Upper lobe of left lung (tissue), 6 donors: ENCODE measurements at regions not wholly inside any gene's neighbourhood (a gene's known extent, or its start where the extent isn't known, plus 50 kb on each side); places are given as distances from the start of the nearest gene placed in this dataset.

Experiments used
- ATAC-seq, 2 donors: fragments of 200-7000 bp; cut with Tn5 transposase; one replicate each; pipeline ENCODE4 v1.9.1; 2022; ENCODE audit warnings: mild to moderate bottlenecking in 2 of 2, moderate library complexity in 2 of 2; ENCODE audit not compliant: low FRiP score in 2 of 2
- DNase-seq, 2 donors: peaks; one replicate each; pipeline ENCODE4 v3.0.0-alpha.2; 2019 to 2020
- H3K27ac ChIP-seq, 4 donors: fragments of 200-600 bp; sonication (generic); one replicate each; pipeline ENCODE4 v1.5.1; 2016 to 2019
- H3K27me3 ChIP-seq, 4 donors: fragments of 200-600 bp; sonication (generic); one replicate each; pipeline ENCODE4 v1.5.1; 2017 to 2019
- H3K36me3 ChIP-seq, 4 donors: fragments of 200-600 bp; sonication (generic); one replicate each; pipeline ENCODE4 v1.5.1; 2016 to 2019
- H3K4me1 ChIP-seq, 4 donors: fragments of 200-600 bp; sonication (generic); one replicate each; pipeline ENCODE4 v1.5.1; 2018 to 2019
- H3K4me3 ChIP-seq, 4 donors: fragments of 200-600 bp; sonication (generic); one replicate each; pipeline ENCODE4 v1.5.1; 2017 to 2019; ENCODE audit warnings: mild to moderate bottlenecking in 2 of 4, moderate library complexity in 1 of 4
- H3K9me3 ChIP-seq, 4 donors: fragments of 200-600 bp; sonication (generic); one replicate each; pipeline ENCODE4 v1.5.1; 2018 to 2019
- CTCF ChIP-seq, 6 experiments: fragments of 450-650 bp in 4 of 6; fragments of 200-600 bp in 2 of 6; sonication (generic) in 2 of 6; IDR thresholded peaks; one replicate each; pipeline ENCODE4 v1.5.1; 2016 to 2019; ENCODE audit warnings: antibody characterized with exemption in 6 of 6
- EP300 ChIP-seq, 4 donors: sonication (generic); formaldehyde crosslinking; IDR thresholded peaks; one replicate each; pipeline ENCODE4 v1.5.1; 2017; ENCODE audit warnings: antibody characterized with exemption in 4 of 4, control low read depth in 2 of 4
- POLR2A ChIP-seq, 4 donors: fragments of 450-650 bp; IDR thresholded peaks; one replicate each; pipeline ENCODE4 v1.5.1; 2016 to 2017; ENCODE audit warnings: antibody characterized with exemption in 4 of 4, mild to moderate bottlenecking in 2 of 4
- POLR2AphosphoS5 ChIP-seq, 2 donors: sonication (generic); formaldehyde crosslinking; IDR thresholded peaks; one replicate each; pipeline ENCODE4 v1.5.1; 2017; ENCODE audit warnings: antibody characterized with exemption in 2 of 2
- WGBS, 2 donors: methylation state at CpG; one replicate each; pipeline ENCODE4 v1.1.5; 2017 to 2018; 5-methylcytosine and 5-hydroxymethylcytosine counted together
- donor health status: DM: no; HTN: no; CAD: no; lungs with moderate emphysema.
- donor health status: DM: no; HTN: yes; CAD: no; lungs with severe emphysema.

DNA sequence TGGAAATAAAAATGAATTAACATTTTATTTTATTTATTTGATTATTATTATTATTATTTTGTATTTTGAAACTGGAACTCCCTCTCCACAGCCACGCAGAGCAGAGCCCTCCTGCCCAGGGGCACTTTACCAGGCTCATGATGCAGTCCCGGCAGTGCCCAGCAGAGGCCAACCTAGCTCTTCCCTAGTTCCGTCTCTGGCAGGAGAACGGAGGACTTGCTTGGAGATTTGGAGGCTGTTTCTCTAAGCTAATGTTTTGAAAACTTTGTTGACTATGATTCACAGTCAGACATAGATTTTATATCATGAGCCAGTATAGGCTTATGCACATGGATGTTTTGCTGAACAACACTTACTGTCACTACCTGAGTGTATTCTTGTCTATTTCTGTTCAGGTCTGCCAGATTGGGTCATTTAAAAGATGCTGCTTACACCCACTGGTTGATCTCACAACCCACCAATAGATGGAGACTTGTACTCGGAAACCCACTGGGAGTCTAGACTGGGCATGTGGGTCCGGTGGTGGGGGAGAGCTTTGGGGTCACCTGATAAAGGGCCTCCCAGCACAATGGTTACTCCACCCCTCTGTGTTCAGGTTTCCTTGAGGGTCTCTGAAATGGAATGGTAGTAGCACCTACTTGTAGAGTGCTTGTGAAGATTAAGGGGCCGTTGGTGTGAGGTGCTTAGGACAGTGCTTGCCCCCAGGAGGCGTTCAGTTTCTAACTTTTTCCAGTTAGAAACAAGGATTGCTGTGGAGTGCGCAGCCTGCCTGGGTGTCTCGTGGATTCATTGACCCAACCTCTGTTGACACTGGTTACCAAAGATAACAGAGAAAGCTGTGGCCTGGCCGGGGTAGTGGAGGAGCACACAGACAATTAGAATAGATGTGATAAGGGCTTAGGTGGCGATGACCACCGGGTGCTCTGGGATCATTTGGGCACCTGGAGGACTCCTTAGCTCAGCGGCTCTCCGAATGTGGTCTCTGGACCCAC, 177.3 kb downstream of the HAUS1 start:
- H3K9me3 ChIP-seq = no peaks in the 10 kb centered on the region
- WGBS, 2 donors = 60% methylated on average over 14 to 15 of the region's 15 CpGs
- no peaks in the 10 kb centered on the region for H3K4me1 ChIP-seq
- H3K27ac ChIP-seq = no peak overlapping the region
- TF ChIP-seq CTCF (IDR thresholded peaks at IDR 0.05) = peak; percentile 67 to 94 (median 82)
- TF ChIP-seq EP300 (IDR thresholded peaks at IDR 0.05) = no peak
- TF ChIP-seq POLR2A (IDR thresholded peaks at IDR 0.05) = no peak
- TF ChIP-seq POLR2AphosphoS5 (IDR thresholded peaks at IDR 0.05) = no peak
- ATAC-seq (peak; percentile 74 to 90), DNase-seq (peak in 1 of 2 donors; percentile 59)
- H3K36me3 ChIP-seq = no peaks in the 10 kb centered on the region
- H3K4me3 ChIP-seq = no peak overlapping the region
- no peaks in the 10 kb centered on the region for H3K27me3 ChIP-seq

GRCh38 chr18:46282177-46282570, 178.0 kb downstream of the HAUS1 start:
- TF ChIP-seq POLR2A (IDR thresholded peaks at IDR 0.05) (no peak), POLR2AphosphoS5 (IDR thresholded peaks at IDR 0.05) (no peak), CTCF (IDR thresholded peaks at IDR 0.05) (no peak), EP300 (IDR thresholded peaks at IDR 0.05) (no peak)
- Histone ChIP-seq H3K4me1 (no peaks in the 10 kb centered on the region), H3K9me3 (no peaks in the 10 kb centered on the region), H3K36me3 (no peaks in the 10 kb centered on the region), H3K27ac (no peak overlapping the region), H3K27me3 (no peaks in the 10 kb centered on the region), H3K4me3 (no peak overlapping the region)
- DNase-seq (no peak), ATAC-seq (no peak)
- 89 to 94% methylated on average over 7 of the region's 7 CpGs for WGBS, 2 donors

GRCh38 chr18:46282646-46283045, 178.5 kb downstream of the HAUS1 start:
- H3K4me1 ChIP-seq = no peaks in the 10 kb centered on the region
- H3K27me3 ChIP-seq = no peaks in the 10 kb centered on the region
- ATAC-seq (no peak), DNase-seq (no peak)
- WGBS, 2 donors = 94 to 95% methylated on average over 7 of the region's 7 CpGs
- no peaks in the 10 kb centered on the region for H3K36me3 ChIP-seq
- TF ChIP-seq POLR2AphosphoS5 (IDR thresholded peaks at IDR 0.05) = no peak
- no peak for TF ChIP-seq CTCF (IDR thresholded peaks at IDR 0.05)
- TF ChIP-seq POLR2A (IDR thresholded peaks at IDR 0.05) = no peak
- no peak for TF ChIP-seq EP300 (IDR thresholded peaks at IDR 0.05)
- no peaks in the 10 kb centered on the region for H3K9me3 ChIP-seq
- no peak overlapping the region for H3K27ac ChIP-seq
- no peak overlapping the region for H3K4me3 ChIP-seq

DNA sequence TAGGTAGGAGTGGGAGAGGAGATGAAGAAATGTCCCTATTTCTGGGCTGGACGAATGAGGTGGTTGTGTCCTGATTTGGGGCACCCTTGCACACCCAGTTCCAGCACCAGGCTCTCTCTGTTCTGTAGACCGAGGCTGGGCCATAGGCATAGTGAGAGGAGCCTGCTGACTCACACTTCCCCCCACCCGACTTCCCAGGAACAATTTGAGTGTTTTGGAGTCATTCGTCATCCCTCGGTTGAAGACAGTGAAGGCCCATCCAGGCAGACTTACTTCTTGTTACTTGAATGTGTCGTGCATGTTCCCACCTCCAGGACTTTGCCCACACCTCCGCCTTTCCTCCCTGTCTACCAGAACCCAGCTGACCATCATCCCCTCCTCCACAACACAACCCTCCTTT, 179.1 kb downstream of the HAUS1 start:
- no peaks in the 10 kb centered on the region for H3K9me3 ChIP-seq
- ATAC-seq = no peak
- TF ChIP-seq CTCF (IDR thresholded peaks at IDR 0.05) = no peak
- no peak for TF ChIP-seq EP300 (IDR thresholded peaks at IDR 0.05)
- TF ChIP-seq POLR2AphosphoS5 (IDR thresholded peaks at IDR 0.05) = no peak
- no peak for TF ChIP-seq POLR2A (IDR thresholded peaks at IDR 0.05)
- WGBS, 2 donors = 67 to 68% methylated on average over 6 to 7 of the region's 7 CpGs
- no peaks in the 10 kb centered on the region for H3K27me3 ChIP-seq
- no peak for DNase-seq
- H3K27ac ChIP-seq = no peak overlapping the region
- no peaks in the 10 kb centered on the region for H3K36me3 ChIP-seq
- H3K4me3 ChIP-seq = no peak overlapping the region
- no peaks in the 10 kb centered on the region for H3K4me1 ChIP-seq
